Spleen (tissue), 11 donors: ENCODE measurements at regions not wholly inside any gene's neighbourhood (a gene's known extent, or its start where the extent isn't known, plus 50 kb on each side); places are given as distances from the start of the nearest gene placed in this dataset.

Experiments used
- DNase-seq: peaks from one replicate; pipeline ENCODE4 v3.0.0-alpha.2; 2020
- H3K27ac ChIP-seq, 8 donors: fragments of 200-600 bp; sonication (generic) in 7 of 8; 1 replicate in 4 of 8; 2 replicates in 4 of 8; pipeline versions ENCODE4 v1.5.0 to v1.8.0; 2016 to 2021; ENCODE audit warnings: inconsistent platforms in 4 of 8, mild to moderate bottlenecking in 4 of 8, moderate library complexity in 1 of 8
- H3K27me3 ChIP-seq, 7 donors: fragments of 200-600 bp; sonication (generic) in 6 of 7; replicated peaks in 1 of 7; 1 replicate in 4 of 7; 2 replicates in 3 of 7; pipeline versions ENCODE4 v1.5.0 to v1.8.0; 2016 to 2021; ENCODE audit warnings: inconsistent platforms in 3 of 7, mild to moderate bottlenecking in 1 of 7
- H3K36me3 ChIP-seq, 6 donors: fragments of 200-600 bp; sonication (generic) in 5 of 6; 1 replicate in 4 of 6; 2 replicates in 2 of 6; pipeline versions ENCODE4 v1.5.0 to v1.8.0; 2016 to 2021; ENCODE audit warnings: inconsistent platforms in 2 of 6
- H3K4me1 ChIP-seq, 6 donors: fragments of 200-600 bp; sonication (generic) in 5 of 6; 1 replicate in 3 of 6; 2 replicates in 3 of 6; pipeline versions ENCODE4 v1.5.0 to v1.8.0; 2016 to 2021; ENCODE audit warnings: inconsistent platforms in 3 of 6
- H3K4me3 ChIP-seq, 8 donors: fragments of 200-600 bp; sonication (generic) in 7 of 8; 1 replicate in 4 of 8; 2 replicates in 4 of 8; pipeline versions ENCODE4 v1.5.0 to v1.8.0; 2016 to 2021; ENCODE audit warnings: inconsistent platforms in 4 of 8, mild to moderate bottlenecking in 4 of 8, moderate library complexity in 2 of 8
- H3K9me3 ChIP-seq, 8 donors: fragments of 200-600 bp; sonication (generic) in 7 of 8; 1 replicate in 4 of 8; 2 replicates in 4 of 8; pipeline versions ENCODE4 v1.5.0 to v1.8.0; 2016 to 2021; ENCODE audit warnings: inconsistent platforms in 4 of 8
- CTCF ChIP-seq, 11 experiments: fragments of 200-600 bp in 7 of 11; fragments of 450-650 bp in 4 of 11; sonication (generic) in 4 of 11; IDR thresholded peaks in 8 of 11; conservative IDR thresholded peaks in 3 of 11; 1 replicate in 7 of 11; 2 replicates in 4 of 11; pipeline versions ENCODE4 v1.4.0 to v1.8.0; 2016 to 2021; ENCODE audit warnings: antibody characterized with exemption in 11 of 11, inconsistent platforms in 4 of 11, mild to moderate bottlenecking in 1 of 11
- POLR2A ChIP-seq, 3 donors: fragments of 450-650 bp; IDR thresholded peaks; one replicate each; pipeline ENCODE4 v1.5.1; 2017; ENCODE audit warnings: antibody characterized with exemption in 3 of 3, mild to moderate bottlenecking in 1 of 3
- POLR2AphosphoS5 ChIP-seq, 3 donors: sonication (generic); formaldehyde crosslinking; IDR thresholded peaks; one replicate each; pipeline ENCODE4 v1.5.1; 2017; ENCODE audit warnings: antibody characterized with exemption in 3 of 3
- WGBS, 5 donors: extraction: QIAGEN DNeasy Blood & Tissue Kit in 3 of 5; methylation state at CpG; one replicate each; pipeline versions ENCODE4 v1.1.5 to v1.1.7; 2013 to 2018; 5-methylcytosine and 5-hydroxymethylcytosine counted together
- intact Hi-C: fragments of 100-400 bp; cut with DNase I; formaldehyde crosslinking; loops from one replicate; pipeline ENCODE4 v1.15.0; 2023; ENCODE audit warnings: low total_unique reads
- donor health status: healthy with polysubstance abuse.
- donor health status: DM: no; HTN: no; CAD: no; lungs with moderate emphysema.
- donor health status: DM: no; HTN: no; CAD: no.
- donor health status: Bipolar disorder and iron deficiency.
- donor health status: healthy.
- donor health status: DM: no; HTN: no; CAD: no.
- donor health status: DM: yes; HTN: yes; CAD: no.

DNA sequence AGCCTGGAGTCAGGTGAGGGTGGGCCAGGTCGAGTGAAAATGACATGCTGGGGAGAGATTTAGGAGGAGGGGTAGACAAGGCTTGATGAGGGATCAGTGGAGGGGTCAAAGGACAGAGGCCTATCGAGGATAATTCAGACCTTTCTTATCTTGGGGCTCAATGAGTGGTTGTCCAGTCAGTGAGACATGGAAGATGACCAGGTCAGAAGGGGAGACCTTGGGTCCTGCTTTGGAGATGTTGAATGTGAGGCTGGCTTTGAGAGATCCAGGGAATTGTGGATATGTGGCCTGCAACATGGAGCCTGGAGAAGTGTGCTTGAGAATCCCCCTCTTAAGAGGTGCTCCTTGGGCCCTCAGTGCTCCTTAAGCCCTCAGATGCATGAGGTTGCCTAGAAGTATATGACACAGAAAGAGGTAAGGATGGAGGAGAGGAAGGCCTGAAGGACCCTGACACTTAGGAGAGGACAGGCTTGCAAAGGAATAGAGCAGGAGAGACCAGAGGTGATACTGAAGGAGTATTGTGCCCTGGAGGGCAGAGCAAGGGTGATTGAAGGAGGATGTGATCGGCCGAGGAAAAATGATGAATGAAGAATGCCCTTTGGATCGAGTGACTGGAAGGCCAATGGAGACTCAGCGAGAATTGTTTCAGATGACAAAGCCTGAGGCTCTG, 129.8 kb upstream of the GPR26 start:
- intact Hi-C loops: no loop called here
- Histone ChIP-seq H3K27ac (no peak overlapping the region), H3K27me3 (no peaks in the 10 kb centered on the region), H3K36me3 (no peaks in the 10 kb centered on the region), H3K4me3 (no peak overlapping the region), H3K9me3 (peaks cover 0 to 9% (median 0%) of the 10 kb centered on the region in 8 donors), H3K4me1 (peaks cover 0 to 20% (median 4%) of the 10 kb centered on the region in 6 donors)
- TF ChIP-seq POLR2AphosphoS5 (IDR thresholded peaks at IDR 0.05) (no peak), CTCF (IDR thresholded peaks at IDR 0.05 in 8 of 11, conservative IDR thresholded peaks at IDR 0.05 in 3 of 11) (no peak), POLR2A (IDR thresholded peaks at IDR 0.05) (no peak)
- no peak for DNase-seq
- WGBS, 5 donors: 82 to 88% (median 83%) methylated on average over 6 of the region's 6 CpGs

- Histone ChIP-seq H3K36me3 (no peaks in the 10 kb centered on the region), H3K4me3 (no peak overlapping the region), H3K27me3 (no peaks in the 10 kb centered on the region), H3K4me1 (peaks cover 0 to 20% (median 4%) of the 10 kb centered on the region in 6 donors), H3K27ac (no peak overlapping the region), H3K9me3 (peaks cover 0 to 5% (median 0%) of the 10 kb centered on the region in 8 donors)
- intact Hi-C loops: no loop called here
- WGBS, 5 donors: 57 to 65% (median 62%) methylated on average over 6 of the region's 6 CpGs
- no peak for DNase-seq
- TF ChIP-seq POLR2AphosphoS5 (IDR thresholded peaks at IDR 0.05): no peak
- no peak for TF ChIP-seq CTCF (IDR thresholded peaks at IDR 0.05 in 8 of 11, conservative IDR thresholded peaks at IDR 0.05 in 3 of 11)
- TF ChIP-seq POLR2A (IDR thresholded peaks at IDR 0.05): no peak
These were observed 128.8 kb upstream of the GPR26 start for GRCh38 chr10:123537188-123537961.

DNA sequence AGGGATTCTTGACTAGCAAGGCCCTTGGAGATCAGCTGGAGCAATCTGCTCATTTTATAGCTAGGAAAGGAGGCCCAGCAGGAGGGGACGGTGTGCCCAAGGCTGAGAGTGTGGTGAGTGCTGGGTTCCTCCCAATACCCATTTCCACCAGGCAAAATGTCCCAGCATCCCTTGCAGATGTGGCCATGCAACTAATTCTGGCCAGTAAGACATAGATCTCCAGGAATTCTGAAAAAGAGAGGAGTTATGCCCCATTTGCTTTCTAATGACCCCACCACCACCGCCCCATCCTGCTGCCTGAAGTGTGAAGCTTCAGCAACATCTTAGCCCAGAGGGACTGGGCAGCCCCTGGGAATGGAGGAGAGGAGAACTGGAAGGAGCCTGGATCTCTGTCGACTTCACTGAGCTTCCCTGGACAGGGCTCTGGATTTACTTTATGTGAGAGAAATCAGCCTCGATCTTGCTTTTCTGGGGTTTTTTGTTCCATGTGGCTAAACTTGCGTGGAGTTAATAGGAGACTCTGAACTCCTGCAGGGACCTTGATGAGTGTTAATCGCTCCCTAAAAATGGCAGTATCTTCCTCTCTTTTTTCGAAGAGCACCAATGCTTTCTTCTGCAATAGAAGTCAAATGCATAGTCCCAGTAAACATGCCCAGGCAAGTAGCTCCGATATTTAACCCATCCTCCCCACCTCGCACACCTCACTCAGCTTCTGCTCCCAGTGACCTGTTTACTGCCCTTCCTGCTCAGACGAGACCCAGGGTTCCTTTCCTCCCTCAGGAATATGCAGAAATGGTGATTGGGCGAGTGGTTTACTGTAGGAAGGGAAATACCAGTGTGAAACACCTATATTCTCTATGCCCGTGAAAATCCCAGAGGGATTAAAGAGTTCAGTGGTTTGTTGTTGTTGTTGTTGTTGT, 127.5 kb upstream of the GPR26 start:
- TF ChIP-seq POLR2AphosphoS5 (IDR thresholded peaks at IDR 0.05): no peak
- no peak for TF ChIP-seq CTCF (IDR thresholded peaks at IDR 0.05 in 8 of 11, conservative IDR thresholded peaks at IDR 0.05 in 3 of 11)
- no peak for TF ChIP-seq POLR2A (IDR thresholded peaks at IDR 0.05)
- WGBS, 5 donors: 56 to 67% (median 61%) methylated on average over 12 of the region's 12 CpGs
- Histone ChIP-seq H3K27ac (no peak overlapping the region), H3K4me1 (peaks cover 0 to 20% (median 4%) of the 10 kb centered on the region in 6 donors), H3K4me3 (no peak overlapping the region), H3K36me3 (no peaks in the 10 kb centered on the region), H3K9me3 (peaks cover 1 to 6% (median 4%) of the 10 kb centered on the region in 8 donors), H3K27me3 (no peaks in the 10 kb centered on the region)
- DNase-seq: no peak
- intact Hi-C loops: no loop called here
